ENCODE measurements at regions not wholly inside any gene's neighbourhood (a gene's known extent, or its start where the extent isn't known, plus 50 kb on each side); places are given as distances from the start of the nearest gene placed in this dataset.
"Not testable (repeated sequence)": the region's sequence is repeated elsewhere in the genome, so short reads cannot be mapped to it uniquely, and the experiment has no call there.

GRCh38 chr7:66442385-66442784 lies 186.3 kb upstream of the KCTD7 start:
- H3K36me3 ChIP-seq (ENCODE audit: control insufficient read depth, insufficient read depth, low read length), result no peaks in the 10 kb centered on the region; the same call in 1 of the 2 replicates
- no peak overlapping the region for H3K4me3 ChIP-seq (replicated peaks; ENCODE audit: low read depth, low read length)
- no peak for DNase-seq (ENCODE audit: extremely low read depth, insufficient read length)
- H3K27me3 ChIP-seq (replicated peaks; ENCODE audit: control insufficient read depth, insufficient read depth, low read length), result no peaks in the 10 kb centered on the region
- TF ChIP-seq CTCF (IDR thresholded peaks at IDR 0.05; ENCODE audit: insufficient read depth, low read length, poor library complexity, severe bottlenecking), result no peak

GRCh38 chr7:66443946-66444345 lies 184.7 kb upstream of the KCTD7 start:
- no peak overlapping the region for H3K4me3 ChIP-seq (replicated peaks; ENCODE audit: low read depth, low read length)
- H3K36me3 ChIP-seq (ENCODE audit: control insufficient read depth, insufficient read depth, low read length), result no peaks in the 10 kb centered on the region; the same call in 1 of the 2 replicates
- H3K27me3 ChIP-seq (replicated peaks; ENCODE audit: control insufficient read depth, insufficient read depth, low read length), result no peaks in the 10 kb centered on the region
- TF ChIP-seq CTCF (IDR thresholded peaks at IDR 0.05; ENCODE audit: insufficient read depth, low read length, poor library complexity, severe bottlenecking), result no peak
- no peak for DNase-seq (ENCODE audit: extremely low read depth, insufficient read length)

GRCh38 chr7:66447007-66447406 lies 181.7 kb upstream of the KCTD7 start:
- H3K27me3 ChIP-seq (replicated peaks; ENCODE audit: control insufficient read depth, insufficient read depth, low read length); H3K36me3 ChIP-seq (ENCODE audit: control insufficient read depth, insufficient read depth, low read length); H3K4me3 ChIP-seq (replicated peaks; ENCODE audit: low read depth, low read length); DNase-seq (ENCODE audit: extremely low read depth, insufficient read length): not testable (repeated sequence)

GRCh38 chr7:66450814-66451213 lies 177.9 kb upstream of the KCTD7 start:
- H3K27me3 ChIP-seq (replicated peaks; ENCODE audit: control insufficient read depth, insufficient read depth, low read length); DNase-seq (ENCODE audit: extremely low read depth, insufficient read length); H3K4me3 ChIP-seq (replicated peaks; ENCODE audit: low read depth, low read length); H3K36me3 ChIP-seq (ENCODE audit: control insufficient read depth, insufficient read depth, low read length): not testable (repeated sequence)

GRCh38 chr7:66451713-66452112 lies 177.0 kb upstream of the KCTD7 start:
- not testable (repeated sequence) for DNase-seq (ENCODE audit: extremely low read depth, insufficient read length); H3K27me3 ChIP-seq (replicated peaks; ENCODE audit: control insufficient read depth, insufficient read depth, low read length)
- TF ChIP-seq CTCF (IDR thresholded peaks at IDR 0.05; ENCODE audit: insufficient read depth, low read length, poor library complexity, severe bottlenecking), result peak; percentile 32

GRCh38 chr7:66452165-66452564 lies 176.5 kb upstream of the KCTD7 start:
- H3K36me3 ChIP-seq (ENCODE audit: control insufficient read depth, insufficient read depth, low read length), result no peaks in the 10 kb centered on the region
- no peaks in the 10 kb centered on the region for H3K27me3 ChIP-seq (replicated peaks; ENCODE audit: control insufficient read depth, insufficient read depth, low read length)
- TF ChIP-seq CTCF (IDR thresholded peaks at IDR 0.05; ENCODE audit: insufficient read depth, low read length, poor library complexity, severe bottlenecking), result no peak
- no peak for DNase-seq (ENCODE audit: extremely low read depth, insufficient read length)
- H3K4me3 ChIP-seq (replicated peaks; ENCODE audit: low read depth, low read length), result no peak overlapping the region

More at GRCh38 chr7:66451713-66452112, 177.0 kb upstream of the KCTD7 start:
- not testable (repeated sequence) for H3K36me3 ChIP-seq (ENCODE audit: control insufficient read depth, insufficient read depth, low read length); H3K4me3 ChIP-seq (replicated peaks; ENCODE audit: low read depth, low read length)

GRCh38 chr7:66453340-66453739 lies 175.3 kb upstream of the KCTD7 start:
- no peak for TF ChIP-seq CTCF (IDR thresholded peaks at IDR 0.05; ENCODE audit: insufficient read depth, low read length, poor library complexity, severe bottlenecking)
- H3K36me3 ChIP-seq (ENCODE audit: control insufficient read depth, insufficient read depth, low read length), result no peaks in the 10 kb centered on the region
- DNase-seq (ENCODE audit: extremely low read depth, insufficient read length), result no peak
- H3K27me3 ChIP-seq (replicated peaks; ENCODE audit: control insufficient read depth, insufficient read depth, low read length), result no peaks in the 10 kb centered on the region
- no peak overlapping the region for H3K4me3 ChIP-seq (replicated peaks; ENCODE audit: low read depth, low read length)

Measured in GM06990 (cell line).